ENCODE measurements at regions not wholly inside any gene's neighbourhood (a gene's known extent, or its start where the extent isn't known, plus 50 kb on each side); places are given as distances from the start of the nearest gene placed in this dataset.

- no peak for TF ChIP-seq CTCF (IDR thresholded peaks at IDR 0.05; ENCODE audit: unreplicated experiment)
- H3K27me3 Mint-ChIP-seq (ENCODE audit: insufficient read depth, unreplicated experiment) = no peaks in the 10 kb centered on the region
- no peaks in the 10 kb centered on the region for H3K4me1 Mint-ChIP-seq (ENCODE audit: insufficient read depth, unreplicated experiment)
- H3K36me3 Mint-ChIP-seq (ENCODE audit: insufficient read depth, unreplicated experiment) = no peaks in the 10 kb centered on the region
- BruUV-seq (replicated peaks) = no TSS peak
- intact Hi-C loops (cut with micrococcal nuclease) = loop anchor here (1.0 to 5.0 kb wide), 5 partner anchors 184 to 961 kb away; no protein-coding TSS in a partner anchor
- no peak overlapping the region for H3K4me3 Mint-ChIP-seq (ENCODE audit: unreplicated experiment)
- DNase-seq (ENCODE audit: unreplicated experiment) = no peak
- ChIA-PET POLR2A (no interaction called here), CTCF (interaction anchor here (0.6 to 2.1 kb wide), 9 partner anchors 31 to 1300 kb away, joined by 3 to 10 read pairs (median 4); no protein-coding TSS in a partner anchor)
- no peaks in the 10 kb centered on the region for H3K9me3 Mint-ChIP-seq (ENCODE audit: unreplicated experiment)
- H3K27ac Mint-ChIP-seq (ENCODE audit: low read depth, unreplicated experiment) = no peak overlapping the region
Observed at GRCh38 chrX:79082899-79083298, 61.6 kb upstream of the GPR174 start.

- Mint-ChIP-seq H3K27me3 (ENCODE audit: insufficient read depth, unreplicated experiment) (no peaks in the 10 kb centered on the region), H3K4me1 (ENCODE audit: insufficient read depth, unreplicated experiment) (no peaks in the 10 kb centered on the region), H3K36me3 (ENCODE audit: insufficient read depth, unreplicated experiment) (no peaks in the 10 kb centered on the region), H3K4me3 (ENCODE audit: unreplicated experiment) (no peak overlapping the region), H3K27ac (ENCODE audit: low read depth, unreplicated experiment) (no peak overlapping the region), H3K9me3 (ENCODE audit: unreplicated experiment) (no peaks in the 10 kb centered on the region)
- POLR2A ChIA-PET = no interaction called here
- DNase-seq (ENCODE audit: unreplicated experiment) = no peak
- no TSS peak for BruUV-seq (replicated peaks)
- no peak for TF ChIP-seq CTCF (IDR thresholded peaks at IDR 0.05; ENCODE audit: unreplicated experiment)
- intact Hi-C loops (cut with micrococcal nuclease) = loop anchor here (5.0 kb wide), 3 partner anchors 182 to 963 kb away; no protein-coding TSS in a partner anchor
- CTCF ChIA-PET = no interaction called here
Observed at GRCh38 chrX:79084923-79085322, 59.6 kb upstream of the GPR174 start.

DNA sequence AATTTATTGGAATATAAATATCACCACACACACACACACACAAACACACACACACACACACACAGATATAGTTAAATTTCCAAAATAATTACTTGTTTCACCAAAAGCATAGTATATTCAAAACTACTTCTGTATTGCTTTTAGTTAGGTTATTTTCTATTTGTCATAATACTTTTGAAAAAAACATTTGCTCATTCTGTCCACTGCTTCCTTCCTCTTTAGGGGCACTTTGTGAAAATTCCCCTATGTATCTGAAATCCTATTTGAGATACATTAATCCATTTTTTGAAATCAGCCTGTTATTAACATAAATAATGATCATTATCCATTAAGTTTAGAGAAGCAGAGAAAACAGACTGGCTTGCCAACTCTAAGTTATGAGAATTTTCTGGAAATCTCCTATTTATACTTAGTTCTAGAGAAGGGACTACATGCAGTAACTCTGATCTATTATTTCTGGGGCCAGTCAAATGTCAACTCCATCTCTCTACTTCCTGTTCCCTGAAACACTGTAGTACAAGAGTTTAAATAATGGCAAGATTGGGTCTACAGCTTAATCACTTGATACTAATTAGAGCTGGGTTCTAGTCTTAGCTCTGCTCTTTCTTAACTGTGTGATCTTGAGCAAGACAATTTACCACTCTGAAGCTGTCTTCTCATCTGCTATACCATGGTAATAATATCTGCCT, 54.4 kb upstream of the GPR174 start:
- intact Hi-C loops (cut with micrococcal nuclease) = no loop called here
- Mint-ChIP-seq H3K36me3 (ENCODE audit: insufficient read depth, unreplicated experiment) (no peaks in the 10 kb centered on the region), H3K27me3 (ENCODE audit: insufficient read depth, unreplicated experiment) (no peaks in the 10 kb centered on the region), H3K9me3 (ENCODE audit: unreplicated experiment) (peaks cover 8% of the 10 kb centered on the region), H3K4me1 (ENCODE audit: insufficient read depth, unreplicated experiment) (no peaks in the 10 kb centered on the region), H3K27ac (ENCODE audit: low read depth, unreplicated experiment) (no peak overlapping the region), H3K4me3 (ENCODE audit: unreplicated experiment) (no peak overlapping the region)
- no peak for TF ChIP-seq CTCF (IDR thresholded peaks at IDR 0.05; ENCODE audit: unreplicated experiment)
- CTCF ChIA-PET = interaction anchor here (0.5 to 1.6 kb wide), 3 partner anchors 12 to 1423 kb away, joined by 3 to 5 read pairs (median 3); no protein-coding TSS in a partner anchor
- BruUV-seq (replicated peaks) = no TSS peak
- no peak for DNase-seq (ENCODE audit: unreplicated experiment)
- POLR2A ChIA-PET = no interaction called here

GRCh38 chrX:79094075-79094832, 50.2 kb upstream of the GPR174 start:
- no peaks in the 10 kb centered on the region for H3K36me3 Mint-ChIP-seq (ENCODE audit: insufficient read depth, unreplicated experiment)
- H3K9me3 Mint-ChIP-seq (ENCODE audit: unreplicated experiment) = peaks cover 8% of the 10 kb centered on the region
- CTCF ChIA-PET = no interaction called here
- POLR2A ChIA-PET = no interaction called here
- no TSS peak for BruUV-seq (replicated peaks)
- intact Hi-C loops (cut with micrococcal nuclease) = no loop called here
- no peak for TF ChIP-seq CTCF (IDR thresholded peaks at IDR 0.05; ENCODE audit: unreplicated experiment)
- no peak for DNase-seq (ENCODE audit: unreplicated experiment)
- no peak overlapping the region for H3K27ac Mint-ChIP-seq (ENCODE audit: low read depth, unreplicated experiment)
- no peaks in the 10 kb centered on the region for H3K4me1 Mint-ChIP-seq (ENCODE audit: insufficient read depth, unreplicated experiment)
- no peaks in the 10 kb centered on the region for H3K27me3 Mint-ChIP-seq (ENCODE audit: insufficient read depth, unreplicated experiment)
- H3K4me3 Mint-ChIP-seq (ENCODE audit: unreplicated experiment) = no peak overlapping the region

All from MCF 10A (cell line).